ENCODE measurements at regions not wholly inside any gene's neighbourhood (a gene's known extent, or its start where the extent isn't known, plus 50 kb on each side); places are given as distances from the start of the nearest gene placed in this dataset.
"Not testable (repeated sequence)": the region's sequence is repeated elsewhere in the genome, so short reads cannot be mapped to it uniquely, and the experiment has no call there.

- DNase-seq (ENCODE audit: low read depth): no peak
Observed at GRCh38 chr7:118938845-118939244, 714.3 kb downstream of the ANKRD7 start.

DNA sequence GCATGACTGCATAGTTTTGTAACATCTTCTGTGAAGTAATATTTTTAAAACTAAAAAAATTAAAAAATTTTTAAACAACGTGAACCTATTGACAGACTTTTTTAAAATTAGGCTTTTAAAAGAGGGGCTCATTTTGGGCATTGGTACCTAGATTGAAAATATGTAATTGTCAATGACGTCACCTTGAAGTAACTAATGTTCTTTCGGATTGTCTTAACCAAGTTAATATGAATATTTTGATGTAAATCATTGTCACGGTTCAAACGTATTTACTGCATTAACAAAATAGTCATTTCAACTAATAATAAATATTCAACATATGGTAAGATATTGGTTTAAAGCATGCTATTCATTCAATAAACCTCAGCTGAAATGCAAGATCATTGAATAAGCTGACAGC lies 719.8 kb downstream of the ANKRD7 start:
- no peak for DNase-seq (ENCODE audit: low read depth)

GRCh38 chr7:118945911-118946682 lies 721.6 kb downstream of the ANKRD7 start:
- DNase-seq (ENCODE audit: low read depth): no peak

- DNase-seq (ENCODE audit: low read depth): no peak
Observed at GRCh38 chr7:118948508-118948907, 724.0 kb downstream of the ANKRD7 start.

GRCh38 chr7:118949031-118949430 lies 724.5 kb downstream of the ANKRD7 start:
- no peak for DNase-seq (ENCODE audit: low read depth)

DNA sequence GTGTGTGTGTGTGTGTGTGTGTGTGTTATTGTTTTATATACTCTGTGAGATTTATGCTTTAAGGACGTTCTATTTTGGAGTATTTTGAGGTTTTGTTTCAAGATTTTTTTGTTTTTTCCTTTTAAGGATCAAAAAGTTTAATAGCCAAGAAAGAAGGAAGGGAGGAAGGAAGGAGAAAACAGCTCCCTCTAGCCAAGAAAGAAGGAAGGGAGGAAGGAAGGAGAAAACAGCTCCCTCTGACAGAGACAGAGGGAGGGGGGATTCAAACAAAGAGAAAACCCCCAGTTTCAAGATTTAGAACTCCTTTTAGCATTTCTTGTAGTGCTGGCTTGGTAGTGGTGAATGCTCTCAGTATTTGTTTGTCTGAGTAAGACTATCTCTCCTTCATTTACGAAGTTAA lies 731.8 kb downstream of the ANKRD7 start:
- DNase-seq (ENCODE audit: low read depth): not testable (repeated sequence)

DNA sequence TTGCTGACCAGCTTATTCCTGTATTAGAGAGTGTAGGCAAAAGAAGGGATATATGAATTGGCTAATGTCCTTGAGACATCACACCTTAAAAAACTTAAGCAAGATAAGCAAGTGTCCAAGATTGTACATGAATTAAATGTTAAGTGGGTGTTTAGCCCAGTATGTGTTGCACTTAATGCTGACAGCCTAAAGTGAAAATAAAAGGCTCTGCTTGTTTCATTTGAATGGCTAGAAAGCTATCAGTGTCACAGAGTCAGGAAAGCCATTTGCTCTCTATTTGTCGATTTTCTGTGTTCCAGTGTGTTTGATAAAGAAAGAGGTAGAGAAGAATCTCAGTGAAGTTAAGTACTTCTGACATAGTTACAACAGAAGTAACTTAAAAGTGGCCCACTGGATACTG lies 744.9 kb downstream of the ANKRD7 start:
- no peak for DNase-seq (ENCODE audit: low read depth)

DNA sequence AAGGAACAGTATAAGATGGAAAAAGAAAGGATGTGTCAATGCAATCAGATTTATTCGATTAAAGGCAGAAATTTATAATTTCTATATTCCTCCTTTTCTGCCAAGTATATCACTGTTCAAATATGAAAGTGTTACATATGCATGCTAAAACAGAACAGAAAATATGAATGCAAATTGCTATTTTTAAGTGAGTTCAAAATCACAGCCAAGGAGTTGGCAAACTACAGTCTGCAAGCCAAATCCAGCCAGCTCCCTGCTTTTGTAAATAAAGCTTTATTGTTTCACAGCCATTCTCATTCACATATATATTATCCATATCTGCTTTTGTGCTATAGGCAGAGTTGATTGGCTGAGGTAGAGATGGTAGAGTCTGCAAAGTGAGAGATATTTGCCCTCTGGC lies 747.2 kb downstream of the ANKRD7 start:
- no peak for DNase-seq (ENCODE audit: low read depth)

DNA sequence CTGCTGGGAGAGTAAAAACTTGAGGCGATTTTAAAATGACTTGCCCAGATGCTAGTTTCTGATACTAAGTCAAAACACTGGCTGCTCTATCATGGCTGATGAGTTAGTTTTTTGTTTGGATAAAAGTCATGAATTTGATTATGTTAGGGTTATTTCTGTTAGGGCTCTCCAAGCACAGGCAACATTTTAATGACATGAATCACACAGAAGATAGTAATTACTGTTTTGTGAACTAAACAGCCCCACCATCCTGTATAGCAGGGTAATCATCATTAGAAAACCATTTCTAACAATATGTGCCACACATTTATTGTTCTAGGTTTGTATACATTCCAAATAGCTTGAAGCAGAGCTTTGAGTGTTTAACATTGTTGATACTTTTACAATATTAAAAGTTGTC lies 750.3 kb downstream of the ANKRD7 start:
- DNase-seq (ENCODE audit: low read depth): no peak

DNA sequence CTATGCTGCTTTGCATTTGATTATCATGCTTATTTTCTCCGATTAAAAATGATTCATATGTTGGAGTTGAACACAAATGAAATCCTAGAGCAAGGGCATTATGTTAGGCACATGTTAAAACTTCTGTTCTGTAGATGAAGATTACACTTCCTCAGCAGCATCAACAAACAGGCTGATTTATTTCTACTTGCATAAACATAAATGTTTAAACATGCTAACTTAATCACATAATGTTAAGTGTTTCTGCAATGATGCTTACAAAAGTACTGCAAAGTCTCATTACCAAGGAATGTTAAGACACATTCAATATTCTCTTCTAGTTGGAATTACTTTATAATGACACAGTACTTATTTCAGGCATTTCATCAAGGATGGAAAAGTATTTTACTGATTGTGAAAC lies 770.8 kb downstream of the ANKRD7 start:
- DNase-seq (ENCODE audit: low read depth): no peak

- DNase-seq (ENCODE audit: low read depth): no peak
Observed at GRCh38 chr7:119007236-119007635, 782.7 kb downstream of the ANKRD7 start.

DNA sequence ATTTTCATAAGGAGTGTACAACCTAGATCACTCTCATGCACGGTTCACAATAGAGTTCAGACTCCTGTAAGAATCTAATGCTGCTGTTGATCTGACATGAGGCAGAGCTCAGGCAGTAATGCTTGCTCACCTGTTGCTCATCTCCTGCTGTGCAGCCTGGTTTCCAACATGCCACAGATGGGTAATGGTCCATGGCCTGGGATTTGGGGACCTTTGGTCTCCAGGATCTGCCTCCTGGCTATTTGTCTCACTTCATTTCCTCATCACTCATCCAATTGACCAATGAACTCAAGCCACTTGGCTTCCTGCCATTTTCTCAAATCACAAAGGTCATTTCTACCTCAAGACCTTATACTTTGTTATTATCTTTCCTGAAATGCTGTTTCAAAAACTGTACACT lies 786.1 kb downstream of the ANKRD7 start:
- DNase-seq (ENCODE audit: low read depth): no peak

GRCh38 chr7:119026391-119026790 lies 801.9 kb downstream of the ANKRD7 start:
- DNase-seq (ENCODE audit: low read depth): no peak

GRCh38 chr7:119028736-119029135 lies 804.2 kb downstream of the ANKRD7 start:
- no peak for DNase-seq (ENCODE audit: low read depth)

DNA sequence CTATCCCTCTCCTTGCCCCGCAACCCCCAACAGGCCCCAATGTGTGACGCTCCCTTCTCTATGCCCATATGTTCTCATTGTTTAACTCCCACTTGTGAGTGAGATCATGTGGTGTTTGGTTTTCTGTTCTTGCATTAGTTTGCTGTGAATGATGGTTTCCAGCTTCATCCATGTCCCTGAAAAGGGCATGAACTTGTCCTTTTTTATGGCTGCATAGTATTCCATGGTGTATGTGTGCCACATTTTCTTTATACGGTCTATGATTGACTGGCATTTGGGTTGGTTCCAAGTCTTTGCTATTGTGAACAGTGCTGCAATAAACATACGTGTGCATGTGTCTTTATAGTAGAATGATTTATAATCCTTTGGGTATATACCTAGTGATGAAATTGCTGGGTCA lies 807.6 kb downstream of the ANKRD7 start:
- not testable (repeated sequence) for DNase-seq (ENCODE audit: low read depth)

DNA sequence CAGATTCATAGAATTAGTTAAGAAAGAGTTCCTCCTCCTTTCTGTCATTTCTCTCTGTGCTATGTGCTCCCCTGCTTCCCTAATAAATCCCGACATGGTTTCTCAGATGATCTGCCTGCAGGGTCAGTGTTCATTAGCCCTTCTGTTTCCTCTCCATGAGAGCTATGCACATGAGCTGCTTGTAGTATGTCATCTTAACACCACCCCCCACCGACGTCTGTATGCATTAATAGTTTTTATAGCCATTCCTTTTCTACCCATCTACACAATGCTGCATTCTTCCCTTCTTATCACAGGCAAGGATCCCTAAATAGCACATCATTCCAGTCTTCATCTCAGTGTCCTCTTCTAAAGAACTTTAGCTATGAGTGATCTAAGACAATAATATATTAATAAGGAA lies 809.1 kb downstream of the ANKRD7 start:
- no peak for DNase-seq (ENCODE audit: low read depth)

GRCh38 chr7:119037941-119038340 lies 813.4 kb downstream of the ANKRD7 start:
- DNase-seq (ENCODE audit: low read depth): no peak

GRCh38 chr7:119046068-119046467 lies 821.6 kb downstream of the ANKRD7 start:
- no peak for DNase-seq (ENCODE audit: low read depth)

DNA sequence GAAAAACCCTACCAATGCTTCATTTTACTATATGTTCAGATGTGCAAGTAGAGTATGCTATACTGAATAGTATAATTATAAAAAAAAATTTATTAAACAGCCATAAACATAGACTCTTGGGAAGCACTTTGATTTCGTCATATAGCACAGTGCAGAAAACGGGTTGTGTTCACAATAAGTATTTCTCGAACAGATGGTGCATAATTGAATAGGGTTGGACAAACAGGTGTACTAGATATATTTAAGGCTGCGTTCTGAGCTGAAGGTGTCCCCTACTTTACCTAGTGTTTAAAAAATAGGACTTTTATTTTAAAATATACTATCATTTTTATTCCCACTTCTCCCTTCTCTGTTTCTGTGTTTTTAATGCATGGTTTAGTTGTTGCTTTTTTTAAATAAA lies 841.5 kb downstream of the ANKRD7 start:
- no peak for DNase-seq (ENCODE audit: low read depth)

GRCh38 chr7:119086026-119086425 lies 861.5 kb downstream of the ANKRD7 start:
- no peak for DNase-seq (ENCODE audit: low read depth)

DNA sequence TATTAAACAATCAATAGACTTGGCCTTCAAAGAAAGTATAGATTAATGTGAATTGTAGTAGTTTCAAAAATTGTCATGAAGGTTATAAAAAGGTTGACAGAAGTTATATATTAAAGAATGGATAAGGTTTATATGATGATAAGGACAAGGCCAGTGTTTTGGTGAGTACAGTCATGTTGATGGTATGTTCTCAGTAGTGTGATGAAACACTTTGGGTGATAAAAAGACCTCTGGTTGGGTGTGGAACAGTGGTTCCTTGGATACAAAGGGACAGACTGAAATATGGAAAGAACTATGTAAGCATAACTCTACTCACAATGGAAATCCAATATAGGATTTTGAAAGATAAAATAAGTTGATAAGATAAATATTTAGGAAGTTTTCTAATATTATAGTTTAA lies 866.3 kb downstream of the ANKRD7 start:
- DNase-seq (ENCODE audit: low read depth): no peak

- no peak for DNase-seq (ENCODE audit: low read depth)
Observed at GRCh38 chr7:119096683-119097082, 872.2 kb downstream of the ANKRD7 start.

DNA sequence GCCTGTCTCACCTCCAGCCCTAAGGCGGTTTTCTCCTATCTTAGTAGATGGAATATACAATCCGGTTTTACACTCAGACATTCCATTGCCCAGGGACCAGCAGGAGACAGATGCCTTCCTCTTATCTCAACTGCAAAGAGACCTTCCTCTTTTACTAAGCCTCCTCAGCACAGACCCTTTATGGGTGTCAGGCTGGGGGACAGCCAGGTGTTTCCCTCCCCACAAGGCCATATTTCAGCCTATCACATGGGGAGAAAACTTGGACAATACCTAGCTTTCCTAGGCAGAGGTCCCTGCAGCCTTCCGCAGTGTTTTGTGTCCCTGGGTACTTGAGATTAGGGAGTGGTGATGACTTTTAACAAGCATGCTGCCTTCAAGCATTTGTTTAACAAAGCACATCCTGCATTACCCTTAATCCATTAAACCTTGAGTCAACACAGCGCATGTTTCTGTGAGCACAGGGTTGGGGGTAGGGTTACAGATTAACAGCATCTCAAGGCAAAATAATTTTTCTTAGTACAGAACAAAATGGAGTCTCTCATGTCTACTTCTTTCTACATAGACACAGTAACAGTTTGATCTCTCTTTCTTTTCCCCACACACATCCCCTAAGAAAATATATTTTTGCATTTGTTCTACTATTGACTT lies 876.2 kb downstream of the ANKRD7 start:
- not testable (repeated sequence) for DNase-seq (ENCODE audit: low read depth)

- DNase-seq (ENCODE audit: low read depth): no peak
Observed at GRCh38 chr7:119102291-119102690, 877.8 kb downstream of the ANKRD7 start.

All from activated T-cell treated with anti-CD3 and anti-CD28 coated beads for 24 hours (primary cell).